DMS153 (cell line): ENCODE measurements at regions not wholly inside any gene's neighbourhood (a gene's known extent, or its start where the extent isn't known, plus 50 kb on each side); places are given as distances from the start of the nearest gene placed in this dataset.

ENCODE experiments used
- DNase-seq: peaks from one replicate; lab custom pipeline; 2025; lab: John Stamatoyannopoulos, UW

DNA sequence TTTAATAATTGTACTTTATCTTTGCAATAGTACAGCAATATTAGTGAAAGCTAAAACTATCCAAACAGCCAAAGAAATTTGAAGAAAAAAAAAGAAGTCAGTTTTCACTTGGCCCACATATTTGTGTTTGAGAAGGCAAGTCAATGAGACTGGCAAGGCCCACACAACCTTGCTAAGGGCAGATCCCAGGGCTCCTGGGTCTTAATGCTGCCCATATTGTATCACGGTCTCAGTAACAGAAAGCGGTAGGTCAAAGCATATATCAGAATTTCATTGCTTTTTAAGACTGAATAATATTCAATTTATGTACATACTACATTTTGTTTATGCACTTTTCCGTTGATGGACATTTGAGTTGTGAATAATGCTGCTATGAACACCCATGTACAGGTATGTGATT is 262.0 kb upstream of the TOPAZ1 start:
- DNase-seq, result no peak

DNA sequence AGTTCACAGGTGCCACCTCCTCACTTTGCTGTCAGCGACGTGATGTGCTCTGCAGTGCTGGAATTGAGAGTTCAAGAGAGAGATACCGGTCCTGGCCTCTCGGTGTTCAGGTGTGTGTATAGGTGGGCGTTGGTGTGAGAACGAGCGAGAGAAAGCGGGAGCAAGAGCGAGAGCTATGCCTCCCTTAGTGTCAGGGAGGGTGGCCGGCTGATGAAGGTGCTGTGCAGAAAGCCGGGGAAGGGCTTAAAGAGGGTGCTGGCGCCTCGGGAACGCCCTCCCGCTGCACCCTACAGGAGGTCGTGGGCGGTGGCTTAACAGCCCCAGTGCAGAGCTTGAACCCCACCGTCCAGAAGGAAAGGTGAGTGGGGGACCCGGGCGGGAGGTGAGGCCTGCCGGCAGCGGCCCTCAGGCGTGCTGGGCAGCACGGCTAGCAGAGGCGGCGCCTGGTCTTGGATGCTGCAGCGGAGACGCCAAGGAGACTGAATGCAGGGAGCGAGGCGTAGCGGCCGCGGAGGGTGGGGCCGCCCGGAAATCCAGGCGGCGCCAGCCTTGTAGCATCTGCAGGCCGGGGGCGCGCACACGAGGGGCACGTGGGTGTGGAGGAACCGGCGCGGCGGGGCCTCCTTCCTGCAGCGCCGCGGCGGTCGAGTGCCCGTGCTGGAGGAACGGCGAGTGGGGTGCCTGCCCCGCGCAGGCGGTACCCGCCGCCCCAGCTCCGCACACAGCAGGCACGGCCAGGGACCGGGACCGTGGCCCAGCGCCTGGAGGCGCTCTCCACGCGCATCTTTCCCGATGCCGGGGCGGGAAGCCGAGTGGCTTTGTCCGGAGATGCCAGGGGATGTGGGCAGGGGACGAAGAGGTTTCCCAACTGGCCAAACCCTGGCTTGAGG is 246.8 kb upstream of the TOPAZ1 start:
- DNase-seq, result peak; percentile 28

DNA sequence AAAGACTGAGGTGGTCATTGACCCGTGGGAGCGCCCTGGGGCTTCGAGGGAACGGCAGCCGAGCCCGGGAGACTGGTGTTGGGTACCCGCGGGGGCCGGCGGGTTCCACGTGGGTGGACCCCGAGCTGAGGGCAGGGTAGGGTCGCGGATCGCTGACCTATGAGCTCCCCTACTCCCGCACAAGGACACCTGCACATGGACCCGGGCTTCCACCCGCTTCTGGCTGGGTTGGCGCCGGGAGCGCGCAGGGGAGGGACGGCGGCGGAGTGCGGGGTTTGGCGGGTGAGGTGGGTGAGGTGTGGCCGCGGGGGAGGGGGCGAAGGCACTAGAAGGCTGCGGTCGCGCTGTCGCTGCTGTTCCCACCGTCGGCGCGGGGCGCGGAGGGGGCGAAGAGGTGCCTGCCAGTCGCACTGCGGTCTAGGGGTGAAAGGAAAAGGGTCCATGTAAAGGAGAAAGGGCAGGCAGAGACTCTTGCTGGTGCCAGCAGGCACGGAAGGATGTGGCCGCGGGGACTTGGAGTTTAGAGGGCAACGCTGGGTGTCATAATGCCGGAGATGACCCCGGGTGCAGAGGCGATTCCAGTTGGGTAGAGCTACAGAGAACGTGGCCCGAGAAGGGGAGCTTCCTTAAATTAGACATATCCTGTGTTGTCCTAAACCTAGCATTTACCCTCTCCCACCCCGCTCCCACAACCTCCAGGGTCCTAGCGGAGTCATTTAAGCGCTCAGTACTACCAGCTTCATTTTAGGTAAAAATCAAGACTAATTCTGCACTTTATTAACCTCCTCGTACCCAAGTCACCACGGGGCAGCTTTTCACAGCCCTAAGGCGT is 245.9 kb upstream of the TOPAZ1 start:
- DNase-seq, result no peak

DNA sequence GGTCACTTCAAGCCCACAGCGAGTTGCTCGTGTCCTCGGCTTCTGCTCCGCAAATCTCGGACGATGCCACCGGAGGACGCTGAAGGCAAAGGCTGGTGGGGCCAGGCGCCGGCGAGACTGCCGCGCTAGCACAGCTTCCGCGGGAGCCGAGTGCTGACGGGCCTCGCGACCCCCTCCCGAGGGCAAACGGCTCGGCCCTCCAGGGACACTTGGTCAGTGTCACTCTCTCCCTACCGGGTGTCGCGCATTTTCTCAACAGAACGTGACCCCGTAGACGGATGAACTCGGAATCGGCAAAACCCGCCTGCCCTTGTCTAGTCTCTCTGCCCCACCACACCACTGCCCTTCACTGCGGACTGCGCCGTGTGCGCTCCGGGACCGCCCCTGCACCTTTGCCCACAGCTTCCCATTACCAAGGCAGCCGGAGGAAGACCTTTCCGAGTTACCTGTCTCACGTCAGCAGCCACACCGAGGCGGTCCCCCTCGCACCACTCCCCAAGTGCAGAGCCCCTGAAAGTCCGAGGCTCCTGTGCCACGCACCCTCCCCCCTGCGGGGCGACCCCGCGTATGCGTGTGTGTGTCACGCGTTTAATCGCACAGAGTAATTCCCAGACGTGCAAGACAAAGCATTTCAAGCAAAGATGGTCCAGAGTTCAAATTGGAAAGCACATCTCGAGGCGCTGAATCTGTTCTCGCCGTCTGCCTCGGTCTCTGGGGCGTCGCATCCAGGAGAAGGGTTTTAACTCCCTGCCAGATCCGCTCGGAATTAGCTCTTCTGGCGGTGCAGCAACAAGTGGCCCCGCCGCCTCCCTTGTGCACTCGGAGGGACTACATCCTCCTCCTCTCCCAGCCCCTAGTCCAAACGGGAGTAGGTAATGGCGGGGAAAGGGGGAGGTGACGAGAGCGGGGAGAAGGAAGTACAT is 245.0 kb upstream of the TOPAZ1 start:
- peak; percentile 59 for DNase-seq

DNA sequence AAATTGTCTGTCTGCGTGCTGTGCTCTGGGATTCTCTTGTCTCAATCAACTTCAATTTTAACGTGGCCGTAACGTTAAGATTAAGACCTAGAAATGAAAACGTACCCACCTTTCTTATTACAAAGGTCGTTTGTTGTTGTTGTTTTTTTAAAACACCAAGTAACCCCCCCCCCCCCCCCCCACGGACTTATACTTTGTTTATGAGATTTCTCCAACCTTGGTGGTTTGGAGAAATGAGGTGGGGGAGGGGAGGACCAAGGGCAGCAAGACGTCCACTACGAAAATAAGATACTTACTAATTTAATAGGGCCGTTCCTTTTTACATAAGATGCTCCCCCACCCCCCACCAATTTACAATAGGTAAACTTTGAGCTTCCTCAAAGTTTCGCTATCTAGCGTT is 244.4 kb upstream of the TOPAZ1 start:
- no peak for DNase-seq

DNA sequence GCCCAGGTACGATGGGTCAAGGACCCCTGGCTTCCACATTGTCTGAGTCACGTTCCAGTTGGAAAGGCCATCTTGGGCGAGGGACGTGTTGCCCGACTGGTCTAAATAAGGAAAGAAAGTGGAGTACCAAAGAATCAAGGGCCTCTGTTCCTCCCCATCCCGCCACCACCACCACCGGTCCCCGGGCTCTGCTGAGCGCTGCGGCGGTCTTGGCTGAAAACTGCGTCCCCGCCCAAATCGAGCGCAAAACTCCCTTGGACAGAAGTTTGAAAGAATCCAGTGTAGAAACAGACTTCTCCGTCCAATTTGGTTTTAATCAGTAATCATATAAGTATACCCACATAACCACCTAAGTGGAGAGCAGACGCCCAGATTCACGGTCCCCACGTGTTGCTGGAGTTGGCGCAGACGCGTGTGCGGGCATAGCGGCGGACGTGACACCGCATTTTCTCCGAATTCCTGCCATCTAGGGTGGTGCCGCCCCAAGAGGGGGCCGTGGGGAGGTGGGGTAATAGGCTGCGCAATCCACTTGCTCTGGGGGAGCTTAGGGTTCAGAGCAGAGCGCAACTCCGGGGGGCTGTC is 243.8 kb upstream of the TOPAZ1 start:
- DNase-seq, result no peak

DNA sequence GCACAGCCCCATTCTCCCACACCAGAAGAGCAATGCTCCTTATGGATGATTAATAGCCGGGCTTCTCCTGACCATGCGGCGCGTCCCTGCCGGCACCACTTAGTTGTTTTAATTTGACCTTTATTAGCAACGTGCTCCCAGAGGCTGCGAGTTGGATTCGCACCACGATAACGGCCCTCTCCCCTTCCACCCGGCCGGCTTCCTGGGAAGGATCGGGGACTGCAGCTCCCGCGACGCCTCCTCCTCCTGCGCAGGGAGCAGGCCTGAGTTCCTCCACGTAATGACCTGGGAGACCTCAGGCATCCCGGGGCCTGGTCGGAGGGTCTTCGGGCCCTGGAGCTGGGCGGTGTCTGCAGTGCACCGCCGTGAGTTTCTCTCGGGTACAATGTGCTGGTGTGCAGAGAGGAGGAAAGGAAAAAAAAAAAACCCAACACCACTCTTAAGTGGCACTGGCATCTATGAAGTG is 243.3 kb upstream of the TOPAZ1 start:
- DNase-seq, result no peak

DNA sequence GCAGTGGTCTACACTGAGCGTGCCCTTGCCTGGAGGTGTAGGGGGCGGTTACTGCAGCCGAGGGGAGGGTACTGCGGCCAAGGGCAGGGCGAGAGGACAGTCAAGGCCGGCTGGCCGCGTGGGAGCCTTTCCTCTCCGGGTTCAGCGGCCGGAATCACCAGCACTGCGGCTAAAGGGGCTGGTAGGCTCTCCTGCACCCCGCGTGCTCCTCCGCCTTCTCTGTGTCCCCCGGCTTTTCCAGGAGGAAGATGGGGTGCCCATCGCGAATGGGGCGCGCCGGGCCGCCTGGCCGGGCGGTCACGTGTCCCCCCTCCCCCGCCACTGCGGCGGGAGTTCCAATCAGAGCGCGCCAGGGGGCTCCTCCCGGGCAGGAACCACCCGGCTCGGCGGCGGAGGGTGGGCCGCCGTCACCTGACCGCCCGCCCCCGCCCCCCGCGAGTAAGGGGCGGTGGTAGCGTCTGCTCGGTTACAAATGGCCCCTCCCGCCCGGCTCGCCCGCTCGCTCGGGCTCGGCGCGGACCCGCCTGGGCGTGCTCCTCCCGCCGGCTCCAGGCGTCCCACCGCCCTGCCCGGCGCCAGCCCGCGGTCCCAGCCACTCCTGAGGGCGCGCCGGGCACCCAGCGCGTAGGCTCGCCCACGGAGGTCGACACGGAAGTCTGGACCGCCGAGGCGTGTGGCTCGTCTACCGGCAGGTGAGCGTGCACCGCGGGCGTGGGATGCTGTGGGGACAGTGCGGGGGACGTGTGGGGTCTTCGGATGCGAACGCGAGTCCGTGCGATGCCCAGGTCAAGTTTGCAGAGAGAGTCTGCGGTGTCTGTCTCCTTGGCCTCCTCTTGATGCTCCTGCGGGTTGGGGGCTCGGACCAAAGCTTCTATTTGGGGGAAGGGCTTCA is 242.6 kb upstream of the TOPAZ1 start:
- peak; percentile 44 for DNase-seq

DNA sequence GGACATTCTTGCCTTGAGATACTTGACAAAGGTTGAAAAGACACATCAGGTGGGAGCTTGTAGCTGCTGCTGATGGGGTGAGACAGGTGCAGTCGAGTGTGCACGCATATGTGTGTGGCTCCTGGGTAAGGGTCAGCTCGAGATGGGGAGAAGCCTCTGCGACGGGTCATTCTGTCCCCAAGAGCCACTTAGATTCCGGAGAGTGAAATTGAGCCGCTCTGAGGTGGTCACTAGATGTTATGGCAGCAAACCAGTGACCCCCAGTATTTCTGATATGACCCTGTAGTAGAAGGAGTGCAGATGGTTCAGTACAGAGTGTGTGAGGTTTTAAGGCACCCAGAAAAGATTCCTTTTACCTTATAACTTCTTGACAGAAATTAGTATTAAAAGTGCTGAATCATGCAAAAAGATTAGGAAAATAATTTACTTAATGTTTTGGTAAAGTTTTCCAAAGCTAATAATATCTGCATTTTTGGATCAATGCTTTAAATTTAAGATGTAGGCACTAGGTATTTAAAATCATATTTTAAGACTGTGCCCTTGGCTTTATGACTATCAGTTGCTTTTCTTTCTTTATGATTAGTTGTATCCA is 241.9 kb upstream of the TOPAZ1 start:
- DNase-seq, result no peak

DNA sequence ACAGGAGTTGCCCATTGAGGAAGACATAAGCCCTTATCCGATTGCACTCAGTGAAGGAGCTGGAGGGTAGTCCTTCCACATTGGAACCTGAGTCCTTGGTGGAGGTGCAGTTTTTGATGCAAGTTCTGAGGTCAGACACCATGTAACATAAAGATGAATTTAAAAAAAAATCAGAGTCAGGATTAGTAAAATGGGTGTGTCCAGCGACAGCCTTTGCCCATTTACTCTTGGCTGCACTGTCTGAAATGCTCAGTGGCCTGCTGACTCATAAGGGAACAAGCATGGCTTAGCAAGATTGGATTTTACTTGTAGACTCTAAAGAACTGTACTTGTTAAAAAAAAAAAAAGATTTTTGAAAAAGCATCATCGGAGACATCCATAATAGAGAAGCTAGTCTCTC is 241.1 kb upstream of the TOPAZ1 start:
- DNase-seq, result no peak

DNA sequence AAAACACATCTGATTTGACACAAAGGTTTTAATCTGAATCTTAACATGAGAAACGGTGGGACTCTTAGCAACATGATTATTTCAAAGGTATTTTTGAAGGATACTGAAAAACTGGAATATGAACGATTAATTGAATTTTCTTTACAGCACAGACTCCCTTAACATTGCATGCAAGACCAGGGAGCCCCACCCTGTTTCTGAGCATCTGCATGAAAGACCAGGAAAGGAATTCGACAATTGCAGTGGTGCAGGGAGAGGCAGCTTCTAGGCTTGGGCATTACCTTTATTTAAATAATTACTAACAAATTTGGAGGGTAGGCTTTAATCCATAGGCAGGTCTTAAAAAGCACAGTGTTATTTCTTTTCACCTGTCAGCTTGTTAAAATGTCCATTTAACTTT is 240.6 kb upstream of the TOPAZ1 start:
- DNase-seq, result no peak

DNA sequence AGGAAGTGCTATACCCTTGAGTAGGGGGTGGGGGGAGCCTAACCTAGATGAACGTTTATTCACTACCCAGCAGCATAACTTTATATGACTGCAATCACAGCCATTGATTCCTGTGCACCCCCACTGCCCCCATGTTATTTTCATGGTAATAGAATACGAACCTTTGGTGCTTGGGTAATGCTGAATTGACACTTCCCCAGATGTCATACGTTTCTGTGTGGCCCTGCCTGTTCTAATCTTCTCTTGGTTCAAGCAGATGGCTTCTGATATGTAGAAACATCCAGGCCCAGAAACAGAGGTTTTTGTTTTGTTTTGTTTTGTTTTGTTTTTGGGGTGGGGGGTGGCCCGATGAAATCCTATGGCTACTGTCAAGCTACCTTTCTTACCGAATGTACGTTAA is 237.9 kb upstream of the TOPAZ1 start:
- no peak for DNase-seq

DNA sequence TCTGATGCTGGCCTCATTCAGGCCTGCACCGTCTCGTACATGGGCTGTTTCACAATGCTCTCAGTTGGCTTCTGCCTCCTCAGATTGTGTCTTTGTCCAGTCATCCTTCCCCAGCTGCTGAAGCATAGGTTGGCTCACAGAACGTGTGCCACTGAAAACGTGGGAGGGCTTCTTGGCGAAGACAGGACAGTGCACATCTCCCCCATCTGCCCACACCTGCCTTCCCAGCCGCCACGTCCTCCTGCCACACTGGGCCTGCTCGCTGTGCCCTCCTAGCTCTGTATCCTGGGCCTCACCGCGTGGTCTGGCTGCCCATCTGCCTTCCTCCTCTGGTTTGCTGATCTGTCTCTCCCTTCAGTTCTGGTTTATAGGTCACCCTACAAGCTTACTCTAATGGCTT is 230.0 kb upstream of the TOPAZ1 start:
- no peak for DNase-seq

DNA sequence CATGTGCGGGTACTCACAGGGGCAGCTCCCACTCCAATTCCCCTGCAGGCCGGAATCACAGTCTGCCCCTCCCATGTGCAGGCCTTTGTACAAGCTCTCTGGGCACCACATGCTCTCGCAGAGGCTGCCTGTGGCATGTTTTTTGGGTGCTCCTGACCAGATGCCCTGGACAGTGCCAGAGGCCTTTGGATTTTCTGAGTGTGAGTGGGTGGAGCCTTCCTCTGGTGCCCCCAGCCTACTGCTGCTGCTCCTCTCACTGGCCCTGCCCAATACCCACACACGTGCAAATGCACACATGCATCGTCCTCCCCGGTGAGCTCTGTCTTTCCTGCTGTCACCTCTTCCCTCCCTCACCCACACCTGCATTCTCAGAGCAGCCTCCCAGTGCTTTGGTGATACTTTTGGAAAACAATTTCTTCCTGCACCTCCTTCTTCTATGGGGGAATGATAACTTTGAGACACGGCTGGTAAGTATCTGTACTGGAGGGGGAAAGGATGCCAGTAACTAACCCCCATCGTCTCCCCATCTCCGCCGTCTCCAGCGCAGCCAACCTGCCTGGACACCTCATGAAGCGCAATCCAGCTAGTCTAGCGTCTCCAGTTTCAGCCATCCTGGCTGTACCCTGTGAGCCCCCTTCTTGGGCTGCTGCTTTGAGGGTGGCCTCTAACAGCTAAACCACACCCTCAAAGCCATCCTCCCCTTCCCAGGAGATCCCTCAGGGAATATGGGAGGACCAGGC is 229.4 kb upstream of the TOPAZ1 start:
- DNase-seq, result no peak

DNA sequence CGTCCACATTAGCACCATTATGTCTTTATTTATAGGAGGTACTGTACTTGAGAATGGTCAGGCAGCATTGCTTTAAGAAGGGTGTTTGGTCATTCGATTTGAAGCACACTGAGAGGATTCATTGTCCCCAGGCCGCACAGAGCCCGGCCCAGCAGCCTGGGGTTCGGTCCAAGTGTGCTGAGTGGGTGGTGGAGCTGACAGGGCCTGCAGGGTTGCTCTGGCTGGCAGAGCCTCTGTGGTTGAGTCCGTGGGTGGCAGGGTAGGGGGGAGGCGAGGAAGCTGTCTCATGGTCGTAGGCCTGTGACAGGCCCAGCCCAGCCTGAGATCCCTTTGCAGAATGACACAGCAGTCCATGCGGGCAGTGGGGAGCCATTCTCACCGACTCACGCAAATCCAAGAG is 227.7 kb upstream of the TOPAZ1 start:
- DNase-seq, result no peak

DNA sequence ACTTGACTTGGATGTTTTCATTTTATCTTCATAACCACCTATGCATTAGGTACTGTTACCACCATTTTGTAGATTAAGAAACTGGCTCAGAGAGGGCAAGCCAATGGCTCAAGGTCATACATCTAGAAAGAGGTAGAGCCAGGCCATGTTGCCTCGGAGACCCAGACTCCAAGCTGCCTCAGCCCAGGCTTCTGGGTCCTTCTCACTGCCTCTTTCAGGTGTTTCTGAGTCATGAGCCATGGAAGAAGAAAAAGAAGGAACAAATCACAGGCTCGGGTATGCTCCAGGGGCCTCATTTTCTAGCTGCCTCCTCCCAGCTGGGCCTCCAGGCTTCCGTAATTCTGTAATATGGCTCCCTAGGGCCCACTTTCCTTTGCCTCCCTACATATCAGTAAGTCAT is 226.5 kb upstream of the TOPAZ1 start:
- no peak for DNase-seq

DNA sequence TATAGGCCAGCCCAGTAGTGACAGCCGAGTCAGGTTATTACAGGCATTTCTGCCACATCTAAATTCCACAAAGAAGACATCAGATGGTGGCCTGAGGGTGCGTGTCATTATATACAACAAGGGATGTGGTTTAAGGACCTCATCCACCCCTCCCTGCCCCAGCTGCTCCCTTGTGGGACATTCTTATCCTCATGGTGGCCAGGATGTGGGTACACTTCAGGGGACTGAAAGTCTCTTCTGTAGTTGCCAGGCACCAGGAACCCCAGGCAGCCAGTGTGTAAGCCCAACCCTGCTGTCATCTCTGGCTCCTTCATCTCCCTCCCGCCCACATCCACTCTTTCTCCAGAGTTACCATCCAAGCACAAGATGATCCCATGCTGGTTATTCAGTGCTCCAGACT is 224.9 kb upstream of the TOPAZ1 start:
- DNase-seq, result no peak

DNA sequence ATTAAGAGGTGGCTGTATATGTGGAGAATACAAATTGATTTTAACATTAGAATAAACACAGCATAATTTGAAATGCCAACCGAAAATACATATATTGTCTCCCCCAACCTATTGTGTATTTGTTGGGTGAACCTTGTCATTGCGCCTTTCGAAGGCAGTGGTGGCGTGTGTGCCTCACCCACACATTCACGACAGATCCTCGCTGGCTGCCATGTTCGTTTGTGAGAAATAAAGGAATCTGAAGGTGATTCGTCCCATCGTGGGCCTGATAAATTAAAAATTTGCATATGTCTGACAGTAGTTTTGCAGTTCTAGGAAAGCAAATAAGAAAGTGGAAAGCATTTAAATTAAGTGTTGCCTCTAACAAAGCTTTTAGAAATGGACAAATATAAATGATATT is 222.8 kb upstream of the TOPAZ1 start:
- DNase-seq, result no peak

DNA sequence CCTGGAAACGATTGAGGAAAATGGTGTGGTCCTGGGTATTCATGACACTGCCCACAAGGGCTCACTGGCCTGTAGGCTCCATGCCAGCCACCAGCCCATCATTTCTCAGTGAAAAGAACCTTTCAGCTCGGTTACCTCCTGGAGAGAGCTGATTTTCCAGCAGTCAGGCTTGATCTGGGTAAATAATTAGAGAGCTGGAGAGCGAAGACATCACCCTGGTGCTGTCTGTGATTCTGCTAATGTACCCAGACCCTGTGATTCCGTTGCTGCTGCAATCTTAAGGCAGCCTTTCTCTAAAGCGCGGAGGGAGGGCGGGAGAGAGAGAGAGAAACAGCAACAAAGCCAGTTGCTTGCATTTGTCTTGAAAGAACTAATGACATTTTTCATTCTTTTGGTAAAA is 221.9 kb upstream of the TOPAZ1 start:
- DNase-seq, result no peak

DNA sequence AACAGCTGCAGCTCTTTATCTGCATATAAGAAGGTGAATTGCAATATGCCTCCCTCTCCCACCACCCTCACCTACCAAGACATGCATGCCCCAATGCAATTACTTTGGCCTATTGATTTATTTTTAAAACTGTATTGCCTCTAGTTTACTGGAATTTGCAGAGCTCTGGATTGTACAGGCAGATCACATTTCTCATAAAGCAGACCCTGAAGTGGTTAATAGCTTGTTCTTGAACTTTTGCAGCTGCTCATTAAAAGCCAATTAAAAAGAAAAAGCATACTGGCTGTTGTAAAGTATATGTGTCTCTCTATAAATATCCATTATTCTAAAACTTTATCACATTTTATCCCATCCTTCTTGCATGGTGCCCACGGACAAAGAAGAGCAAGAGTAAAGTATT is 221.5 kb upstream of the TOPAZ1 start:
- no peak for DNase-seq
